ENCODE measurements at regions not wholly inside any gene's neighbourhood (a gene's known extent, or its start where the extent isn't known, plus 50 kb on each side); places are given as distances from the start of the nearest gene placed in this dataset.

GRCh38 chr1:5394111-5394510 is 598.1 kb downstream of the NPHP4 start:
- POLR2A ChIA-PET: no interaction called here
- DNase-seq (ENCODE audit: low read depth, low spot score) (no peak), ATAC-seq (no peak), FAIRE-seq (no peak)
- H4K20me1 ChIP-seq (ENCODE audit: control insufficient read depth, insufficient read depth): no peaks in the 10 kb centered on the region
- no peak overlapping the region for H2AFZ ChIP-seq (ENCODE audit: control insufficient read depth, low read depth, low read length)
- in situ Hi-C loops (cut with MboI) (no loop called here), intact Hi-C loops (cut with micrococcal nuclease; ENCODE audit: unreplicated experiment) (no loop called here)
- no peak overlapping the region for H3K27ac ChIP-seq (ENCODE audit: control insufficient read depth, insufficient read depth)
- SMC1A ChIA-PET (ENCODE audit: uncharacterized antibody, unreplicated experiment): no interaction called here
- no peaks in the 10 kb centered on the region for H3K9me3 ChIP-seq (replicated peaks; ENCODE audit: control insufficient read depth, insufficient read depth, low read length)
- WGBS (ENCODE audit: insufficient coverage, insufficient replicate concordance, low lambda C conversion rate, missing lambda C conversion rate): 21% methylated on average over 6 of the region's 6 CpGs
- no peak overlapping the region for H3K4me2 ChIP-seq (ENCODE audit: control insufficient read depth, insufficient read depth)
- no peak overlapping the region for H3K4me3 ChIP-seq
- H3K79me2 ChIP-seq (ENCODE audit: control insufficient read depth, insufficient read depth, low read length): no peaks in the 10 kb centered on the region
- no peak overlapping the region for H3K9ac ChIP-seq (ENCODE audit: control insufficient read depth, insufficient read depth, low read length)
- H3K27me3 ChIP-seq (replicated peaks in 1 of 2; ENCODE audit: control insufficient read depth in 2 of 2, insufficient read depth in 2 of 2, low read length in 1 of 2): no peaks in the 10 kb centered on the region
- H3K36me3 ChIP-seq (ENCODE audit: control insufficient read depth in 2 of 2, insufficient read depth in 2 of 2, low read length in 1 of 2): no peaks in the 10 kb centered on the region
- RAD21 ChIA-PET (ENCODE audit: unreplicated experiment): no interaction called here
- H3K4me1 ChIP-seq (ENCODE audit: control insufficient read depth, insufficient read depth, low read length): no peaks in the 10 kb centered on the region
- CTCF ChIA-PET: interaction anchor here (0.6 kb wide), 1 partner anchor 20 kb away, joined by 3 read pairs; no protein-coding TSS in a partner anchor
- no TSS peak for BruUV-seq (replicated peaks)
- TF ChIP-seq NR2C2 (IDR thresholded peaks at IDR 0.05; ENCODE audit: borderline replicate concordance, control insufficient read depth, insufficient read length, low read depth) (no peak), ZBTB4 (CRISPR knock-in tag; IDR thresholded peaks at IDR 0.05) (no peak), HSF1 (IDR thresholded peaks at IDR 0.05; ENCODE audit: low read depth, low read length) (no peak), POLR2AphosphoS2 (IDR thresholded peaks at IDR 0.05; ENCODE audit: low read depth, low read length) (no peak), RB1 (IDR thresholded peaks at IDR 0.05; ENCODE audit: borderline replicate concordance) (no peak), ZSCAN29 (IDR thresholded peaks at IDR 0.05) (no peak), NR2F1 (conservative IDR thresholded peaks at IDR 0.05) (no peak), ETV6 (conservative IDR thresholded peaks at IDR 0.05 in 1 of 2, IDR thresholded peaks at IDR 0.05 in 1 of 2; ENCODE audit: borderline replicate concordance in 1 of 2, low read depth in 1 of 2) (no peak), BACH1 (IDR thresholded peaks at IDR 0.05; ENCODE audit: borderline replicate concordance) (no peak), USF2 (IDR thresholded peaks at IDR 0.05; ENCODE audit: borderline replicate concordance, low read depth, low read length) (no peak), EED (IDR thresholded peaks at IDR 0.05; ENCODE audit: low read depth) (no peak), BRCA1 (IDR thresholded peaks at IDR 0.05; ENCODE audit: low read depth, low read length) (no peak), PKNOX1 (IDR thresholded peaks at IDR 0.05) (no peak), ATF2 (IDR thresholded peaks at IDR 0.05; ENCODE audit: low read length) (no peak), KAT2A (conservative IDR thresholded peaks at IDR 0.05; ENCODE audit: control insufficient read depth, low read depth, low read length) (no peak), POU2F2 (IDR thresholded peaks at IDR 0.05; ENCODE audit: borderline replicate concordance, low read depth, low read length) (no peak), GATAD2B (conservative IDR thresholded peaks at IDR 0.05; ENCODE audit: low read depth) (no peak), SMARCA5 (IDR thresholded peaks at IDR 0.05) (no peak), ZBED1 (IDR thresholded peaks at IDR 0.05; ENCODE audit: borderline replicate concordance) (no peak)
